Choroid plexus epithelial cell (primary cell): ENCODE measurements at regions not wholly inside any gene's neighbourhood (a gene's known extent, or its start where the extent isn't known, plus 50 kb on each side); places are given as distances from the start of the nearest gene placed in this dataset.

ENCODE experiments used
- DNase-seq: peaks from one replicate; pipeline ENCODE4 v3.0.0-alpha.2; 2010; ENCODE audit warnings: low read depth
- H3K4me3 ChIP-seq: 2 replicates; pipeline ENCODE4 v1.5.1; 2011; ENCODE audit warnings: low read depth, mild to moderate bottlenecking, control low read depth, low read length, moderate library complexity
- CTCF ChIP-seq: conservative IDR thresholded peaks from 2 replicates; pipeline ENCODE4 v1.5.1; 2011; ENCODE audit warnings: low read depth, mild to moderate bottlenecking, control low read depth, inconsistent platforms, low read length, moderate library complexity

- TF ChIP-seq CTCF = no peak
- DNase-seq = no peak
- no peak overlapping the region for H3K4me3 ChIP-seq
Observed at GRCh38 chr13:23060959-23061358, 119.8 kb upstream of the SGCG start.

- no peak for DNase-seq
- no peak overlapping the region for H3K4me3 ChIP-seq
- TF ChIP-seq CTCF = no peak
Observed at GRCh38 chr13:23067129-23067528, 113.7 kb upstream of the SGCG start.

- DNase-seq = peak; percentile 1
- TF ChIP-seq CTCF = no peak
- no peak overlapping the region for H3K4me3 ChIP-seq
Observed at GRCh38 chr13:23069566-23069965, 111.2 kb upstream of the SGCG start.

GRCh38 chr13:23074075-23074828 lies 106.5 kb upstream of the SGCG start:
- H3K4me3 ChIP-seq = no peak overlapping the region
- DNase-seq = no peak
- TF ChIP-seq CTCF = no peak

GRCh38 chr13:23081220-23081619 lies 99.6 kb upstream of the SGCG start:
- H3K4me3 ChIP-seq = no peak overlapping the region
- no peak for DNase-seq
- TF ChIP-seq CTCF = no peak

GRCh38 chr13:23081901-23082300 lies 98.9 kb upstream of the SGCG start:
- TF ChIP-seq CTCF = no peak
- no peak overlapping the region for H3K4me3 ChIP-seq
- DNase-seq = no peak

GRCh38 chr13:23086968-23087623 lies 93.7 kb upstream of the SGCG start:
- H3K4me3 ChIP-seq = no peak overlapping the region
- TF ChIP-seq CTCF = no peak
- DNase-seq = no peak
